HepG2 (cell line): ENCODE measurements at regions not wholly inside any gene's neighbourhood (a gene's known extent, or its start where the extent isn't known, plus 50 kb on each side); places are given as distances from the start of the nearest gene placed in this dataset.

ENCODE experiments used
- ATAC-seq: fragments of 200-7000 bp; cut with Tn5 transposase; 3 replicates; pipeline ENCODE4 v1.9.1; 2020; ENCODE audit warnings: mild to moderate bottlenecking, moderate library complexity
- BruUV-seq: library from RNA; stranded (reverse); fragments of 400-500 nt; replicated peaks from 2 replicates; lab custom pipeline; 2021; lab: Mats Ljungman, UMichigan
- CTCF ChIA-PET: fragments of 300-600 bp; formaldehyde crosslinking; extraction: SDS; loops from one replicate; lab custom pipeline; 2021; ENCODE audit warnings: low total read pairs, inconsistent platforms, low intra/inter-chr PET ratio; lab: Yijun Ruan, JAX
- POLR2A ChIA-PET: fragments of 350-600 bp; sonication (Branson Sonifier 250); formaldehyde crosslinking; loops from one replicate; lab custom pipeline; 2020; ENCODE audit warnings: antibody characterized with exemption, inconsistent platforms; lab: Yijun Ruan, JAX
- DNase-seq: peaks from one replicate; pipeline ENCODE4 v3.0.0-alpha.2; 2015; ENCODE audit warnings: low spot score
- FAIRE-seq: peaks from 3 replicates; lab custom pipeline; 2011; peaks lifted over from hg19 to GRCh38; lab: Jason Lieb, UNC
- H2AFZ ChIP-seq: one replicate; pipeline ENCODE4 v1.6.1; 2011; ENCODE audit warnings: low read length, inconsistent platforms
- H3K27ac ChIP-seq: fragments of 300-600 bp; 3 replicates; pipeline ENCODE4 v1.8.0; 2011; ENCODE audit warnings: mixed run types, mild to moderate bottlenecking, mixed read lengths, low read length, inconsistent platforms; ENCODE audit not compliant: insufficient read depth; ENCODE audit errors: extremely low read length
- H3K27me3 ChIP-seq, 2 experiments: fragments of 200-600 bp in 1 of 2; 2 replicates in 1 of 2; 3 replicates in 1 of 2; pipeline versions ENCODE4 v1.6.0 to v1.8.0; 2011; ENCODE audit warnings: low read length in 2 of 2, mild to moderate bottlenecking in 2 of 2, moderate library complexity in 2 of 2, inconsistent platforms in 1 of 2; ENCODE audit not compliant: insufficient read depth in 2 of 2, control insufficient read depth in 1 of 2
- H3K36me3 ChIP-seq, 2 experiments: fragments of 200-600 bp in 1 of 2; replicated peaks in 1 of 2; 2 replicates in 1 of 2; 3 replicates in 1 of 2; pipeline versions ENCODE4 v1.5.1 to v1.8.0; 2011; ENCODE audit warnings: low read length in 2 of 2, inconsistent platforms in 1 of 2; ENCODE audit not compliant: insufficient read depth in 2 of 2, control insufficient read depth in 1 of 2
- H3K4me1 ChIP-seq: 2 replicates; pipeline ENCODE4 v1.5.1; 2012; ENCODE audit warnings: low read length, inconsistent platforms; ENCODE audit not compliant: insufficient read depth
- H3K4me2 ChIP-seq: 2 replicates; pipeline ENCODE4 v1.6.0; 2011; ENCODE audit warnings: low read depth, low read length, inconsistent platforms
- H3K4me3 ChIP-seq, 3 experiments: fragments of 200-600 bp in 1 of 3; sonication (generic), shearing (Covaris generic) in 1 of 3; replicated peaks in 1 of 3; 2 replicates each; pipeline ENCODE4 v1.5.1; 2011 to 2016; ENCODE audit warnings: low read length in 3 of 3, inconsistent platforms in 2 of 3, low read depth in 2 of 3, mild to moderate bottlenecking in 2 of 3, control low read depth in 1 of 3, mixed read lengths in 1 of 3; ENCODE audit not compliant: insufficient read depth in 1 of 3
- H3K79me2 ChIP-seq: one replicate; pipeline ENCODE4 v1.6.1; 2011; ENCODE audit warnings: low read length, inconsistent platforms; ENCODE audit not compliant: insufficient read depth
- H3K9ac ChIP-seq: 2 replicates; pipeline ENCODE4 v1.6.0; 2011; ENCODE audit warnings: mild to moderate bottlenecking, low read depth, low read length, inconsistent platforms; ENCODE audit not compliant: insufficient read depth
- H3K9me3 ChIP-seq: 2 replicates; pipeline ENCODE4 v1.5.1; 2012; ENCODE audit warnings: mild to moderate bottlenecking, low read length
- H4K20me1 ChIP-seq: 2 replicates; pipeline ENCODE4 v1.6.0; 2011; ENCODE audit warnings: inconsistent platforms, mild to moderate bottlenecking, low read length, moderate library complexity; ENCODE audit not compliant: insufficient read depth
- HMGA1 ChIP-seq: sonication (generic); formaldehyde crosslinking; conservative IDR thresholded peaks from 2 replicates; pipeline ENCODE4 v1.4.0; 2020; ENCODE audit warnings: missing genetic modification reagents
- ISL2 ChIP-seq: sonication (generic); formaldehyde crosslinking; IDR thresholded peaks from 2 replicates; pipeline ENCODE4 v1.5.0; 2020; ENCODE audit warnings: missing genetic modification reagents
- KAT2B ChIP-seq: fragments of 150-350 bp; IDR thresholded peaks from 2 replicates; pipeline ENCODE4 v1.6.1; 2014; ENCODE audit warnings: low read depth, low read length, borderline replicate concordance
- NCOR1 ChIP-seq: fragments of 200-600 bp; sonication (generic); IDR thresholded peaks from 2 replicates; pipeline ENCODE4 v1.7.0; 2017; ENCODE audit warnings: antibody characterized with exemption, low read length, borderline replicate concordance
- SMYD3 ChIP-seq: sonication (generic); formaldehyde crosslinking; IDR thresholded peaks from 2 replicates; pipeline ENCODE4 v1.8.1; 2023; ENCODE audit warnings: mild to moderate bottlenecking, missing genetic modification reagents
- SP5 ChIP-seq: IDR thresholded peaks from 2 replicates; pipeline ENCODE4 v1.6.1; 2016; ENCODE audit warnings: low read depth, borderline replicate concordance
- SRY ChIP-seq: sonication (generic); formaldehyde crosslinking; IDR thresholded peaks from 2 replicates; pipeline ENCODE4 v1.8.0; 2022; ENCODE audit warnings: mild to moderate bottlenecking, missing genetic modification reagents
- STAG1 ChIP-seq: sonication (generic); formaldehyde crosslinking; IDR thresholded peaks from 2 replicates; pipeline ENCODE4 v1.4.0; 2020; ENCODE audit warnings: missing genetic modification reagents
- ZNF296 ChIP-seq: sonication (generic); formaldehyde crosslinking; conservative IDR thresholded peaks from 2 replicates; pipeline ENCODE4 v1.5.0; 2020; ENCODE audit warnings: mild to moderate bottlenecking, missing genetic modification reagents
- ZNF337 ChIP-seq: sonication (generic); formaldehyde crosslinking; IDR thresholded peaks from 2 replicates; pipeline ENCODE4 v1.5.1; 2020; ENCODE audit warnings: missing genetic modification reagents, low read depth, mild to moderate bottlenecking, borderline replicate concordance
- ZNF34 ChIP-seq: sonication (generic); formaldehyde crosslinking; IDR thresholded peaks from 2 replicates; pipeline ENCODE4 v1.4.0; 2020; ENCODE audit warnings: mild to moderate bottlenecking, missing genetic modification reagents, borderline replicate concordance
- ZNF430 ChIP-seq: sonication (generic); formaldehyde crosslinking; IDR thresholded peaks from 2 replicates; pipeline ENCODE4 v1.9.0; 2021; ENCODE audit warnings: mild to moderate bottlenecking, missing genetic modification reagents
- WGBS: methylation state at CpG from one replicate; pipeline ENCODE4 v1.1.6; 2017; ENCODE audit warnings: low lambda C conversion rate; 5-methylcytosine and 5-hydroxymethylcytosine counted together
- in situ Hi-C: cut with HindIII; loops from 2 replicates; pipeline ENCODE4 v1.10.0; 2017; ENCODE audit warnings: low pct_unique_long_range_greater_than_20kb; ENCODE audit not compliant: extremely low pct_ligation_motif_present
- intact Hi-C: fragments of 100-400 bp; cut with micrococcal nuclease; formaldehyde crosslinking; loops from one replicate; pipeline ENCODE4 v1.10.0; 2022; ENCODE audit not compliant: unreplicated experiment
- TF ChIP-seq, protein P1 (sequence below): sonication (generic); formaldehyde crosslinking; IDR thresholded peaks from 2 replicates; pipeline ENCODE4 v1.8.1; 2022; ENCODE audit warnings: low read depth, mild to moderate bottlenecking, missing genetic modification reagents
- TF ChIP-seq, protein P2 (sequence below): sonication (generic); formaldehyde crosslinking; IDR thresholded peaks from 2 replicates; pipeline ENCODE4 v1.5.0; 2020; ENCODE audit warnings: mild to moderate bottlenecking, missing genetic modification reagents, moderate library complexity
- TF ChIP-seq, protein P3 (sequence below): sonication (generic); formaldehyde crosslinking; IDR thresholded peaks from 2 replicates; pipeline ENCODE4 v1.4.0; 2020; ENCODE audit warnings: mild to moderate bottlenecking, missing genetic modification reagents
- TF ChIP-seq, protein P4 (sequence below): sonication (generic); formaldehyde crosslinking; IDR thresholded peaks from 2 replicates; pipeline ENCODE4 v1.8.0; 2022; ENCODE audit warnings: missing genetic modification reagents, mild to moderate bottlenecking, inconsistent platforms, borderline replicate concordance

DNA sequence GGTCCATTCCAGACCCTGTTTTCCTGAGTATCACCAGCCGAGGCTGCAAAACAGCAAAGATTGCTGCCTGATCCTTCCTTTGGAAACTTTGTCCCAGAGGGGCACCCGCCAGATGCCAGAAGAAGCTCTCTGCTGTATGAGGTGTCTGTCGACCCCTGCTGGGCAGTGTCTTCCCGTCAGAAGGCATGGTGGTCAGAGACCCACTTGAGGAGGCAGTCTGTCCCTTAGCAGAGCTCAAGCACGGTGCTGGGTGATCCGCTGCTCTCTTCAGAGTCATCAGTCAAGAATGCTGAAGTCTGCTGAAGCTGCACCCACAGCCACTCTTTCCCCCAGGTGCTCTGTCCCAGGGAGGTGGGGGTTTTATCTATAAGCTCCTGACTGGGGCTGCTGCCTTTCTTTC, 1121.2 kb downstream of the NSUN3 start:
- Histone ChIP-seq H4K20me1 (no peaks in the 10 kb centered on the region), H3K27ac (no peak overlapping the region), H3K27me3 (no peaks in the 10 kb centered on the region), H3K9me3 (no peaks in the 10 kb centered on the region), H3K79me2 (no peaks in the 10 kb centered on the region), H3K4me1 (no peaks in the 10 kb centered on the region), H3K4me2 (no peak overlapping the region), H3K9ac (no peak overlapping the region), H3K4me3 (no peak overlapping the region), H3K36me3 (no peaks in the 10 kb centered on the region), H2AFZ (no peak overlapping the region)
- no peak for TF ChIP-seq ZNF337 (CRISPR knock-in tag)
- TF ChIP-seq ISL2 (CRISPR knock-in tag): no peak
- TF ChIP-seq SMYD3 (CRISPR knock-in tag): no peak
- TF ChIP-seq, protein P1, sequence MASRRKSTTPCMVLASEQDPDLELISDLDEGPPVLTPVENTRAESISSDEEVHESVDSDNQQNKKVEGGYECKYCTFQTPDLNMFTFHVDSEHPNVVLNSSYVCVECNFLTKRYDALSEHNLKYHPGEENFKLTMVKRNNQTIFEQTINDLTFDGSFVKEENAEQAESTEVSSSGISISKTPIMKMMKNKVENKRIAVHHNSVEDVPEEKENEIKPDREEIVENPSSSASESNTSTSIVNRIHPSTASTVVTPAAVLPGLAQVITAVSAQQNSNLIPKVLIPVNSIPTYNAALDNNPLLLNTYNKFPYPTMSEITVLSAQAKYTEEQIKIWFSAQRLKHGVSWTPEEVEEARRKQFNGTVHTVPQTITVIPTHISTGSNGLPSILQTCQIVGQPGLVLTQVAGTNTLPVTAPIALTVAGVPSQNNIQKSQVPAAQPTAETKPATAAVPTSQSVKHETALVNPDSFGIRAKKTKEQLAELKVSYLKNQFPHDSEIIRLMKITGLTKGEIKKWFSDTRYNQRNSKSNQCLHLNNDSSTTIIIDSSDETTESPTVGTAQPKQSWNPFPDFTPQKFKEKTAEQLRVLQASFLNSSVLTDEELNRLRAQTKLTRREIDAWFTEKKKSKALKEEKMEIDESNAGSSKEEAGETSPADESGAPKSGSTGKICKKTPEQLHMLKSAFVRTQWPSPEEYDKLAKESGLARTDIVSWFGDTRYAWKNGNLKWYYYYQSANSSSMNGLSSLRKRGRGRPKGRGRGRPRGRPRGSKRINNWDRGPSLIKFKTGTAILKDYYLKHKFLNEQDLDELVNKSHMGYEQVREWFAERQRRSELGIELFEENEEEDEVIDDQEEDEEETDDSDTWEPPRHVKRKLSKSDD (CRISPR knock-in tag): no peak
- TF ChIP-seq, protein P2, sequence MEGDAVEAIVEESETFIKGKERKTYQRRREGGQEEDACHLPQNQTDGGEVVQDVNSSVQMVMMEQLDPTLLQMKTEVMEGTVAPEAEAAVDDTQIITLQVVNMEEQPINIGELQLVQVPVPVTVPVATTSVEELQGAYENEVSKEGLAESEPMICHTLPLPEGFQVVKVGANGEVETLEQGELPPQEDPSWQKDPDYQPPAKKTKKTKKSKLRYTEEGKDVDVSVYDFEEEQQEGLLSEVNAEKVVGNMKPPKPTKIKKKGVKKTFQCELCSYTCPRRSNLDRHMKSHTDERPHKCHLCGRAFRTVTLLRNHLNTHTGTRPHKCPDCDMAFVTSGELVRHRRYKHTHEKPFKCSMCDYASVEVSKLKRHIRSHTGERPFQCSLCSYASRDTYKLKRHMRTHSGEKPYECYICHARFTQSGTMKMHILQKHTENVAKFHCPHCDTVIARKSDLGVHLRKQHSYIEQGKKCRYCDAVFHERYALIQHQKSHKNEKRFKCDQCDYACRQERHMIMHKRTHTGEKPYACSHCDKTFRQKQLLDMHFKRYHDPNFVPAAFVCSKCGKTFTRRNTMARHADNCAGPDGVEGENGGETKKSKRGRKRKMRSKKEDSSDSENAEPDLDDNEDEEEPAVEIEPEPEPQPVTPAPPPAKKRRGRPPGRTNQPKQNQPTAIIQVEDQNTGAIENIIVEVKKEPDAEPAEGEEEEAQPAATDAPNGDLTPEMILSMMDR (CRISPR knock-in tag): peak; percentile 41
- TF ChIP-seq, protein P3, sequence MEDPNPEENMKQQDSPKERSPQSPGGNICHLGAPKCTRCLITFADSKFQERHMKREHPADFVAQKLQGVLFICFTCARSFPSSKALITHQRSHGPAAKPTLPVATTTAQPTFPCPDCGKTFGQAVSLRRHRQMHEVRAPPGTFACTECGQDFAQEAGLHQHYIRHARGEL (CRISPR knock-in tag): peak; percentile 97
- no peak for TF ChIP-seq SRY (CRISPR knock-in tag)
- TF ChIP-seq KAT2B: no peak
- TF ChIP-seq STAG1 (CRISPR knock-in tag): peak; percentile 45
- no peak for TF ChIP-seq ZNF430 (CRISPR knock-in tag)
- TF ChIP-seq, protein P4, sequence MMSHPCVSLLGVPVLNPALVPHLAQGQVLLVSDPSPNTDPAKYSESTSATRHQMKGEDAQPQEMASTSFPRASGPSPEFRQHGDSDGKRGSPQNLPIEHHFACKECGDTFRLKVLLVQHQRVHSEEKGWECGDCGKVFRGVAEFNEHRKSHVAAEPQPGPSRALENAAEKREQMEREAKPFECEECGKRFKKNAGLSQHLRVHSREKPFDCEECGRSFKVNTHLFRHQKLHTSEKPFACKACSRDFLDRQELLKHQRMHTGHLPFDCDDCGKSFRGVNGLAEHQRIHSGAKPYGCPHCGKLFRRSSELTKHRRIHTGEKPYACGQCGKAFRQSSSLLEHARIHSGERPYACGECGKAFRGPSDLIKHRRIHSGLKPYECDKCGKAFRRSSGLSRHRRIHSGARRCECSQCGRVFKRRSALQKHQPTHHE (CRISPR knock-in tag): no peak
- no peak for TF ChIP-seq NCOR1
- no peak for TF ChIP-seq SP5 (CRISPR knock-in tag)
- no peak for TF ChIP-seq ZNF34 (CRISPR knock-in tag)
- no peak for TF ChIP-seq ZNF296 (CRISPR knock-in tag)
- TF ChIP-seq HMGA1 (CRISPR knock-in tag): no peak
- DNase-seq: peak; percentile 2
- WGBS: 3% methylated on average over 2 of the region's 6 CpGs
- FAIRE-seq: no peak
- no peak for ATAC-seq
- in situ Hi-C loops (no loop called here), intact Hi-C loops (loop anchor here (2.0 to 5.0 kb wide), 3 partner anchors 321 to 932 kb away; no protein-coding TSS in a partner anchor)
- ChIA-PET POLR2A (no interaction called here), CTCF (no interaction called here)
- no TSS peak for BruUV-seq
